WTC11 (cell line): ENCODE measurements at regions not wholly inside any gene's neighbourhood (a gene's known extent, or its start where the extent isn't known, plus 50 kb on each side); places are given as distances from the start of the nearest gene placed in this dataset.

ENCODE experiments used
- ATAC-seq: fragments of 200-7000 bp; cut with Tn5 transposase; 2 replicates; pipeline ENCODE4 v1.10.0; 2021; ENCODE audit warnings: mild to moderate bottlenecking, moderate library complexity
- CTCF ChIA-PET: fragments of 300-600 bp; sonication (Branson Sonifier 250); formaldehyde crosslinking; loops from one replicate; lab custom pipeline; 2021; ENCODE audit warnings: antibody characterized with exemption; lab: Charles Lee
- POLR2A ChIA-PET: fragments of 350-600 bp; sonication (Branson Sonifier 250); formaldehyde crosslinking; loops from one replicate; lab custom pipeline; 2021; ENCODE audit warnings: antibody characterized with exemption; lab: Charles Lee
- DNase-seq: peaks from one replicate; pipeline ENCODE4 v3.0.0; 2021; ENCODE audit warnings: low spot score
- H3K27ac Mint-ChIP-seq: 2 replicates; pipeline ENCODE4 v1.8.0; 2021; ENCODE audit warnings: mixed read lengths
- H3K27me3 Mint-ChIP-seq: 2 replicates; pipeline ENCODE4 v1.8.0; 2021; ENCODE audit warnings: low read depth, mild to moderate bottlenecking, moderate library complexity, mixed read lengths
- H3K36me3 Mint-ChIP-seq: 2 replicates; pipeline ENCODE4 v1.8.0; 2021; ENCODE audit warnings: mixed read lengths
- H3K4me1 Mint-ChIP-seq: 2 replicates; pipeline ENCODE4 v1.8.0; 2022; ENCODE audit warnings: mixed read lengths
- H3K4me3 Mint-ChIP-seq: 2 replicates; pipeline ENCODE4 v1.8.0; 2021; ENCODE audit warnings: mild to moderate bottlenecking, moderate library complexity, mixed read lengths
- H3K9me3 Mint-ChIP-seq: 2 replicates; pipeline ENCODE4 v1.8.0; 2021; ENCODE audit warnings: mixed read lengths
- AFF4 ChIP-seq: sonication (generic); formaldehyde crosslinking; IDR thresholded peaks from 2 replicates; pipeline ENCODE4 v1.8.1; 2023; ENCODE audit warnings: mild to moderate bottlenecking, missing genetic modification reagents, borderline replicate concordance
- ATF3 ChIP-seq: sonication (generic); formaldehyde crosslinking; conservative IDR thresholded peaks from 2 replicates; pipeline ENCODE4 v1.8.1; 2022; ENCODE audit warnings: mild to moderate bottlenecking, missing genetic modification reagents
- E2F4 ChIP-seq: sonication (generic); formaldehyde crosslinking; IDR thresholded peaks from 2 replicates; pipeline ENCODE4 v1.8.1; 2022; ENCODE audit warnings: low read depth, mild to moderate bottlenecking, moderate library complexity, missing genetic modification reagents, borderline replicate concordance
- ELF4 ChIP-seq: sonication (generic); formaldehyde crosslinking; IDR thresholded peaks from 2 replicates; pipeline ENCODE4 v1.8.1; 2022; ENCODE audit warnings: low read depth, mild to moderate bottlenecking, moderate library complexity, missing genetic modification reagents
- ESRRA ChIP-seq: sonication (generic); formaldehyde crosslinking; IDR thresholded peaks from 2 replicates; pipeline ENCODE4 v1.8.1; 2022; ENCODE audit warnings: mild to moderate bottlenecking, missing genetic modification reagents, borderline replicate concordance
- FOXP1 ChIP-seq: sonication (generic); formaldehyde crosslinking; IDR thresholded peaks from 2 replicates; pipeline ENCODE4 v1.8.0; 2022; ENCODE audit warnings: missing genetic modification reagents, mild to moderate bottlenecking, moderate library complexity, borderline replicate concordance
- GABPB1 ChIP-seq: sonication (generic); formaldehyde crosslinking; IDR thresholded peaks from 2 replicates; pipeline ENCODE4 v1.8.1; 2023; ENCODE audit warnings: mild to moderate bottlenecking, missing genetic modification reagents
- GRHL2 ChIP-seq: fragments of 250-450 bp; sonication (Bioruptor Pico); IDR thresholded peaks from 2 replicates; pipeline ENCODE4 v1.8.0; 2022; ENCODE audit warnings: mild to moderate bottlenecking, moderate library complexity; ENCODE audit not compliant: insufficient replicate concordance, severe bottlenecking
- HMGA2 ChIP-seq: fragments of 250-450 bp; sonication (Bioruptor Pico); IDR thresholded peaks from 2 replicates; pipeline ENCODE4 v1.4.0; 2021; ENCODE audit warnings: mild to moderate bottlenecking, moderate library complexity
- PRRX2 ChIP-seq: fragments of 250-450 bp; sonication (Bioruptor Pico); IDR thresholded peaks from 2 replicates; pipeline ENCODE4 v1.8.0; 2021; ENCODE audit warnings: mild to moderate bottlenecking
- STAT6 ChIP-seq: sonication (generic); formaldehyde crosslinking; conservative IDR thresholded peaks from 2 replicates; pipeline ENCODE4 v1.8.1; 2023; ENCODE audit warnings: mild to moderate bottlenecking, low read depth, missing genetic modification reagents, moderate library complexity
- TEAD1 ChIP-seq: sonication (generic); formaldehyde crosslinking; IDR thresholded peaks from 2 replicates; pipeline ENCODE4 v1.8.0; 2022; ENCODE audit warnings: mild to moderate bottlenecking, missing genetic modification reagents
- USF2 ChIP-seq: sonication (generic); formaldehyde crosslinking; IDR thresholded peaks from 2 replicates; pipeline ENCODE4 v1.8.1; 2023; ENCODE audit warnings: mild to moderate bottlenecking, missing genetic modification reagents, moderate library complexity
- ZBTB43 ChIP-seq: sonication (generic); formaldehyde crosslinking; IDR thresholded peaks from 2 replicates; pipeline ENCODE4 v1.8.1; 2023; ENCODE audit warnings: mild to moderate bottlenecking, missing genetic modification reagents
- ZNF219 ChIP-seq: sonication (generic); formaldehyde crosslinking; IDR thresholded peaks from 2 replicates; pipeline ENCODE4 v1.8.0; 2023; ENCODE audit warnings: missing genetic modification reagents, mild to moderate bottlenecking, borderline replicate concordance
- ZNF317 ChIP-seq: sonication (generic); formaldehyde crosslinking; IDR thresholded peaks from 2 replicates; pipeline ENCODE4 v1.8.1; 2023; ENCODE audit warnings: low read depth, mild to moderate bottlenecking, moderate library complexity, missing genetic modification reagents, borderline replicate concordance
- ZNF396 ChIP-seq: fragments of 250-450 bp; sonication (Bioruptor Pico); IDR thresholded peaks from 2 replicates; pipeline ENCODE4 v1.8.0; 2021; ENCODE audit warnings: mild to moderate bottlenecking, moderate library complexity, borderline replicate concordance
- ZNF512 ChIP-seq: sonication (generic); formaldehyde crosslinking; IDR thresholded peaks from 2 replicates; pipeline ENCODE4 v1.8.1; 2022; ENCODE audit warnings: missing genetic modification reagents, borderline replicate concordance

GRCh38 chr14:40402957-40403356 lies 970.7 kb upstream of the FBXO33 start:
- ChIA-PET POLR2A (no interaction called here), CTCF (no interaction called here)
- H3K4me3 Mint-ChIP-seq, result no peak overlapping the region
- peaks cover 22% of the 10 kb centered on the region for H3K36me3 Mint-ChIP-seq
- DNase-seq (no peak), ATAC-seq (no peak)
- TF ChIP-seq GABPB1, result no peak
- TF ChIP-seq E2F4 (CRISPR knock-in tag), result no peak
- no peak for TF ChIP-seq ESRRA (CRISPR knock-in tag)
- no peak for TF ChIP-seq ZNF317 (CRISPR knock-in tag)
- TF ChIP-seq PRRX2, result no peak
- TF ChIP-seq ZNF396 (CRISPR knock-in tag), result no peak
- TF ChIP-seq STAT6 (CRISPR knock-in tag), result no peak
- TF ChIP-seq FOXP1 (CRISPR knock-in tag), result no peak
- TF ChIP-seq AFF4 (CRISPR knock-in tag), result no peak
- TF ChIP-seq USF2 (CRISPR knock-in tag), result no peak
- TF ChIP-seq ATF3 (CRISPR knock-in tag), result no peak
- TF ChIP-seq HMGA2, result no peak
- no peak for TF ChIP-seq TEAD1
- TF ChIP-seq GRHL2 (CRISPR knock-in tag), result no peak
- TF ChIP-seq ZBTB43 (CRISPR knock-in tag), result no peak
- no peak for TF ChIP-seq ZNF512
- TF ChIP-seq ELF4 (CRISPR knock-in tag), result no peak
- TF ChIP-seq ZNF219 (CRISPR knock-in tag), result no peak
- H3K27me3 Mint-ChIP-seq, result no peaks in the 10 kb centered on the region
- H3K27ac Mint-ChIP-seq, result no peak overlapping the region
- no peaks in the 10 kb centered on the region for H3K4me1 Mint-ChIP-seq
- peaks cover 35% of the 10 kb centered on the region for H3K9me3 Mint-ChIP-seq
